ENCODE measurements at regions not wholly inside any gene's neighbourhood (a gene's known extent, or its start where the extent isn't known, plus 50 kb on each side); places are given as distances from the start of the nearest gene placed in this dataset.

- no peaks in the 10 kb centered on the region for H3K4me1 ChIP-seq (ENCODE audit: low read depth)
- H3K9me3 ChIP-seq (ENCODE audit: low read depth): no peaks in the 10 kb centered on the region
- H3K27me3 ChIP-seq: no peaks in the 10 kb centered on the region
- DNase-seq (ENCODE audit: low read depth in 1 of 2, low spot score in 1 of 2): no peak
- no peak overlapping the region for H3K27ac ChIP-seq
- H3K36me3 ChIP-seq: no peaks in the 10 kb centered on the region
- H3K4me3 ChIP-seq: no peak overlapping the region
- TF ChIP-seq, protein P1, sequence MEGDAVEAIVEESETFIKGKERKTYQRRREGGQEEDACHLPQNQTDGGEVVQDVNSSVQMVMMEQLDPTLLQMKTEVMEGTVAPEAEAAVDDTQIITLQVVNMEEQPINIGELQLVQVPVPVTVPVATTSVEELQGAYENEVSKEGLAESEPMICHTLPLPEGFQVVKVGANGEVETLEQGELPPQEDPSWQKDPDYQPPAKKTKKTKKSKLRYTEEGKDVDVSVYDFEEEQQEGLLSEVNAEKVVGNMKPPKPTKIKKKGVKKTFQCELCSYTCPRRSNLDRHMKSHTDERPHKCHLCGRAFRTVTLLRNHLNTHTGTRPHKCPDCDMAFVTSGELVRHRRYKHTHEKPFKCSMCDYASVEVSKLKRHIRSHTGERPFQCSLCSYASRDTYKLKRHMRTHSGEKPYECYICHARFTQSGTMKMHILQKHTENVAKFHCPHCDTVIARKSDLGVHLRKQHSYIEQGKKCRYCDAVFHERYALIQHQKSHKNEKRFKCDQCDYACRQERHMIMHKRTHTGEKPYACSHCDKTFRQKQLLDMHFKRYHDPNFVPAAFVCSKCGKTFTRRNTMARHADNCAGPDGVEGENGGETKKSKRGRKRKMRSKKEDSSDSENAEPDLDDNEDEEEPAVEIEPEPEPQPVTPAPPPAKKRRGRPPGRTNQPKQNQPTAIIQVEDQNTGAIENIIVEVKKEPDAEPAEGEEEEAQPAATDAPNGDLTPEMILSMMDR (IDR thresholded peaks at IDR 0.05; ENCODE audit: low read depth, low read length): no peak
These were observed 599.4 kb downstream of the RNF144A start for GRCh38 chr2:7516484-7517063.

GRCh38 chr2:7517088-7517487 is 599.9 kb downstream of the RNF144A start:
- Histone ChIP-seq H3K9me3 (ENCODE audit: low read depth) (no peaks in the 10 kb centered on the region), H3K27me3 (no peaks in the 10 kb centered on the region), H3K36me3 (no peaks in the 10 kb centered on the region), H3K4me1 (ENCODE audit: low read depth) (no peaks in the 10 kb centered on the region), H3K4me3 (no peak overlapping the region), H3K27ac (no peak overlapping the region)
- peak in 1 of 2 donors; percentile 13 for DNase-seq (ENCODE audit: low read depth in 1 of 2, low spot score in 1 of 2)
- TF ChIP-seq, protein P1 (IDR thresholded peaks at IDR 0.05; ENCODE audit: low read depth, low read length): no peak

DNA sequence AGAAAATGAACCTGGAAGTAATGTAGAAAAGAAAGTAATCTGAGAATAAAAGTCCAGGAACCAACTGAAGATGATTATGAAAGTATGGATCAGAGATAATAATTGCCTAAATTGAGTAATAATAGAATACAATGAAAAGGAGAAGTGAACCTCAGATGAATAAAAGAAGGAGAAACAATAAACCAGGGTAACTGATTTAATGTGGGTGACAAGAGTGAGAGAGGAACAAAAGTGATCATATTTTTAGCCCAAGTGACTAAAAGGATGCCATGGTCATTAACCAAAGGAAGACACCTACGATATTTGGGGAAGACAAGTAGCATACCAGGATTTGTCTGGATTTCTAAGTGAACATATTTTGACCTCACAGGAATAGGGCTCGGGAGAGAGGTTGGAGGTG is 600.6 kb downstream of the RNF144A start:
- Histone ChIP-seq H3K4me3 (no peak overlapping the region), H3K9me3 (ENCODE audit: low read depth) (no peaks in the 10 kb centered on the region), H3K36me3 (no peaks in the 10 kb centered on the region), H3K27ac (no peak overlapping the region), H3K27me3 (no peaks in the 10 kb centered on the region), H3K4me1 (ENCODE audit: low read depth) (no peaks in the 10 kb centered on the region)
- TF ChIP-seq, protein P1 (IDR thresholded peaks at IDR 0.05; ENCODE audit: low read depth, low read length): no peak
- no peak for DNase-seq (ENCODE audit: low read depth in 1 of 2, low spot score in 1 of 2)

- H3K4me1 ChIP-seq (ENCODE audit: low read depth): no peaks in the 10 kb centered on the region
- no peak for DNase-seq (ENCODE audit: low read depth in 1 of 2, low spot score in 1 of 2)
- H3K27me3 ChIP-seq: no peaks in the 10 kb centered on the region
- TF ChIP-seq, protein P1 (IDR thresholded peaks at IDR 0.05; ENCODE audit: low read depth, low read length): no peak
- H3K4me3 ChIP-seq: no peak overlapping the region
- no peaks in the 10 kb centered on the region for H3K36me3 ChIP-seq
- no peaks in the 10 kb centered on the region for H3K9me3 ChIP-seq (ENCODE audit: low read depth)
- no peak overlapping the region for H3K27ac ChIP-seq
These were observed 606.4 kb downstream of the RNF144A start for GRCh38 chr2:7523481-7524120.

- TF ChIP-seq, protein P1 (IDR thresholded peaks at IDR 0.05; ENCODE audit: low read depth, low read length): no peak
- no peak overlapping the region for H3K27ac ChIP-seq
- no peak overlapping the region for H3K4me3 ChIP-seq
- no peaks in the 10 kb centered on the region for H3K36me3 ChIP-seq
- no peak for DNase-seq (ENCODE audit: low read depth in 1 of 2, low spot score in 1 of 2)
- no peaks in the 10 kb centered on the region for H3K9me3 ChIP-seq (ENCODE audit: low read depth)
- H3K27me3 ChIP-seq: no peaks in the 10 kb centered on the region
- no peaks in the 10 kb centered on the region for H3K4me1 ChIP-seq (ENCODE audit: low read depth)
These were observed 607.0 kb downstream of the RNF144A start for GRCh38 chr2:7524195-7524594.
